ENCODE measurements at regions not wholly inside any gene's neighbourhood (a gene's known extent, or its start where the extent isn't known, plus 50 kb on each side); places are given as distances from the start of the nearest gene placed in this dataset.

DNA sequence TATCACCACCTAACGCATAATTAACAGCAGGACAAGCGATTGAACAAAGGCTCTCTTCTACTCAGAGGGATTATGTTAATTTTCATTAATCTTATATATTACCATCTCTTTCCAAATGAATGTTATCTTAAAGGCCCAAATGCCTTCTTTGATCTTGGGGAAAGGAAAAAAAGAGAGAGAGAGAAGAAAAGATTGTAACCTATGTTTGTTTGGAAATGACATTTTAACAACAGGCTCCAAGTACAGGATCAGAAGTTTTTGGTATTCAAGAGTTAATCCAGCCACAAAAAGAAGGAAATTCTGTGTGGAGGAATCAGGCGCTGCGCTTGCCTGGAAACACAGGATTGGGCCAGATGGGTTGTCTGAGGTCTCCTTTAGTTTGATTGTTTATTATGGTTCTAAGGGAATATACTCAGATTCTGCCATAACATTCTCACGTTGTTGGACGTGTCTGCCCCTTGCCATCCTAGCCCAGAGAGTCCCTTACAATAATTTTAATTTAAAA lies 100.7 kb upstream of the STX18 start:
- TF ChIP-seq, protein P1, sequence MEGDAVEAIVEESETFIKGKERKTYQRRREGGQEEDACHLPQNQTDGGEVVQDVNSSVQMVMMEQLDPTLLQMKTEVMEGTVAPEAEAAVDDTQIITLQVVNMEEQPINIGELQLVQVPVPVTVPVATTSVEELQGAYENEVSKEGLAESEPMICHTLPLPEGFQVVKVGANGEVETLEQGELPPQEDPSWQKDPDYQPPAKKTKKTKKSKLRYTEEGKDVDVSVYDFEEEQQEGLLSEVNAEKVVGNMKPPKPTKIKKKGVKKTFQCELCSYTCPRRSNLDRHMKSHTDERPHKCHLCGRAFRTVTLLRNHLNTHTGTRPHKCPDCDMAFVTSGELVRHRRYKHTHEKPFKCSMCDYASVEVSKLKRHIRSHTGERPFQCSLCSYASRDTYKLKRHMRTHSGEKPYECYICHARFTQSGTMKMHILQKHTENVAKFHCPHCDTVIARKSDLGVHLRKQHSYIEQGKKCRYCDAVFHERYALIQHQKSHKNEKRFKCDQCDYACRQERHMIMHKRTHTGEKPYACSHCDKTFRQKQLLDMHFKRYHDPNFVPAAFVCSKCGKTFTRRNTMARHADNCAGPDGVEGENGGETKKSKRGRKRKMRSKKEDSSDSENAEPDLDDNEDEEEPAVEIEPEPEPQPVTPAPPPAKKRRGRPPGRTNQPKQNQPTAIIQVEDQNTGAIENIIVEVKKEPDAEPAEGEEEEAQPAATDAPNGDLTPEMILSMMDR (IDR thresholded peaks at IDR 0.05) = no peak
- no peak for TF ChIP-seq POLR2A (IDR thresholded peaks at IDR 0.05)

All from esophagus squamous epithelium (tissue), 4 donors.